K562 (cell line): ENCODE measurements at regions not wholly inside any gene's neighbourhood (a gene's known extent, or its start where the extent isn't known, plus 50 kb on each side); places are given as distances from the start of the nearest gene placed in this dataset.

Experiments used
- ATAC-seq: fragments of 200-7000 bp; cut with Tn5 transposase; 3 replicates; pipeline ENCODE4 v1.9.1; 2020; ENCODE audit warnings: moderate library complexity
- BruUV-seq: library from RNA; stranded (reverse); fragments of 400-500 nt; replicated peaks from 2 replicates; lab custom pipeline; 2021; lab: Mats Ljungman, UMichigan
- CTCF ChIA-PET: fragments of 300-600 bp; formaldehyde crosslinking; extraction: SDS; loops from one replicate; lab custom pipeline; 2021; ENCODE audit warnings: low intra/inter-chr PET ratio; lab: Yijun Ruan, JAX
- POLR2A ChIA-PET: fragments of 300-600, 350-650 bp; sonication (Branson Sonifier 250); formaldehyde crosslinking; extraction: SDS; loops from one replicate; lab custom pipeline; 2021; ENCODE audit warnings: antibody characterized with exemption, inconsistent platforms; lab: Yijun Ruan, JAX
- DNase-seq, 4 experiments: peaks; one replicate each; pipeline versions ENCODE4 v3.0.0 to v3.0.0-alpha.2; 2011 to 2018; ENCODE audit warnings: low spot score in 3 of 4, mixed read lengths in 3 of 4; ENCODE audit errors: extremely low read depth in 1 of 4
- FAIRE-seq: peaks from 2 replicates; lab custom pipeline; 2011; peaks lifted over from hg19 to GRCh38; lab: Jason Lieb, UNC
- H2AFZ ChIP-seq: 2 replicates; pipeline ENCODE4 v1.6.0; 2011; ENCODE audit warnings: low read depth, low read length, control low read depth, inconsistent platforms
- H3K27ac ChIP-seq: fragments of 200-600 bp; 3 replicates; pipeline ENCODE4 v1.8.0; 2011; ENCODE audit warnings: low read depth, mild to moderate bottlenecking, control low read depth, inconsistent platforms, low read length, moderate library complexity, mixed read lengths; ENCODE audit errors: extremely low read depth
- H3K27me3 ChIP-seq, 2 experiments: fragments of 300-600 bp in 1 of 2; 2 replicates in 1 of 2; 3 replicates in 1 of 2; pipeline versions ENCODE4 v1.6.0 to v1.8.0; 2011; ENCODE audit warnings: inconsistent platforms in 2 of 2, low read length in 2 of 2, mild to moderate bottlenecking in 1 of 2, mixed read lengths in 1 of 2, moderate library complexity in 1 of 2; ENCODE audit not compliant: control insufficient read depth in 2 of 2, insufficient read depth in 2 of 2
- H3K36me3 ChIP-seq: fragments of 300-600 bp; 3 replicates; pipeline ENCODE4 v1.8.0; 2011; ENCODE audit warnings: mild to moderate bottlenecking, low read length, inconsistent platforms; ENCODE audit not compliant: control insufficient read depth, insufficient read depth
- H3K4me1 ChIP-seq, 2 experiments: fragments of 200-600 bp in 1 of 2; replicated peaks in 1 of 2; 2 replicates in 1 of 2; 3 replicates in 1 of 2; pipeline versions ENCODE4 v1.5.1 to v1.8.0; 2011; ENCODE audit warnings: inconsistent platforms in 2 of 2, low read length in 2 of 2, mild to moderate bottlenecking in 1 of 2, mixed read lengths in 1 of 2, moderate library complexity in 1 of 2; ENCODE audit not compliant: control insufficient read depth in 2 of 2, insufficient read depth in 2 of 2
- H3K4me2 ChIP-seq: 2 replicates; pipeline ENCODE4 v1.6.1; 2011; ENCODE audit warnings: low read length, control low read depth, inconsistent platforms, mixed read lengths; ENCODE audit not compliant: insufficient read depth
- H3K4me3 ChIP-seq: fragments of 200-600 bp; sonication (generic), shearing (Covaris generic); 2 replicates; pipeline ENCODE4 v1.5.1; 2016; ENCODE audit warnings: control low read depth, inconsistent platforms
- H3K79me2 ChIP-seq: fragments of 200-600 bp; 3 replicates; pipeline ENCODE4 v1.8.0; 2011; ENCODE audit warnings: low read length, inconsistent platforms; ENCODE audit not compliant: control insufficient read depth, insufficient read depth
- H3K9ac ChIP-seq, 2 experiments: 2 replicates each; pipeline versions ENCODE4 v1.6.0 to v1.6.1; 2011; ENCODE audit warnings: low read depth in 2 of 2, low read length in 2 of 2, control low read depth in 1 of 2, inconsistent platforms in 1 of 2, mild to moderate bottlenecking in 1 of 2, mixed read lengths in 1 of 2; ENCODE audit not compliant: insufficient read depth in 1 of 2
- H3K9me1 ChIP-seq: one replicate; pipeline ENCODE4 v1.6.0; 2011; ENCODE audit warnings: inconsistent platforms, mild to moderate bottlenecking, low read length, moderate library complexity; ENCODE audit not compliant: control insufficient read depth, insufficient read depth
- H3K9me3 ChIP-seq: replicated peaks from 2 replicates; pipeline ENCODE4 v1.5.1; 2011; ENCODE audit warnings: low read depth, low read length, inconsistent platforms; ENCODE audit not compliant: control insufficient read depth, insufficient read depth
- H4K20me1 ChIP-seq: replicated peaks from 2 replicates; pipeline ENCODE4 v1.6.1; 2011; ENCODE audit warnings: low read length, inconsistent platforms, mixed read lengths; ENCODE audit not compliant: control insufficient read depth, insufficient read depth
- ADNP ChIP-seq: fragments of 200-800 bp; sonication (Bioruptor generic); IDR thresholded peaks from 2 replicates; pipeline ENCODE4 v1.6.1; 2016; ENCODE audit warnings: missing genetic modification characterization, missing compliant biosample characterization
- ATF7 ChIP-seq: fragments of 450-650 bp; IDR thresholded peaks from 2 replicates; pipeline ENCODE4 v1.7.1; 2014; ENCODE audit warnings: mild to moderate bottlenecking, moderate library complexity
- BMI1 ChIP-seq: fragments of 150-350 bp; IDR thresholded peaks from 2 replicates; pipeline ENCODE4 v1.6.1; 2014; ENCODE audit warnings: low read length
- CREM ChIP-seq: IDR thresholded peaks from 2 replicates; pipeline ENCODE4 v1.6.1; 2014; ENCODE audit warnings: antibody characterized with exemption, low read depth
- E2F6 ChIP-seq, 2 experiments: IDR thresholded peaks; 2 replicates each; pipeline ENCODE4 v1.6.1; 2011; ENCODE audit warnings: borderline replicate concordance in 1 of 2, control low read depth in 1 of 2, low read depth in 1 of 2, low read length in 1 of 2, mild to moderate bottlenecking in 1 of 2, mixed read lengths in 1 of 2, moderate library complexity in 1 of 2; ENCODE audit not compliant: insufficient read depth in 1 of 2, insufficient read length in 1 of 2, poor library complexity in 1 of 2, severe bottlenecking in 1 of 2; ENCODE audit errors: extremely low read depth in 1 of 2
- E2F8 ChIP-seq: fragments of 450-650 bp; IDR thresholded peaks from 2 replicates; pipeline ENCODE4 v1.7.1; 2018; ENCODE audit warnings: mild to moderate bottlenecking, low read depth; ENCODE audit not compliant: partially characterized antibody
- ETS1 ChIP-seq: conservative IDR thresholded peaks from 2 replicates; pipeline ENCODE4 v1.6.1; 2011; ENCODE audit warnings: low read depth, mild to moderate bottlenecking, low read length; ENCODE audit not compliant: control insufficient read depth
- FOXO4 ChIP-seq: fragments of 450-650 bp; formaldehyde crosslinking; IDR thresholded peaks from 2 replicates; pipeline ENCODE4 v1.4.0; 2020; ENCODE audit warnings: mild to moderate bottlenecking, moderate library complexity
- HMGN3 ChIP-seq: IDR thresholded peaks from 2 replicates; pipeline ENCODE4 v1.6.1; 2011; ENCODE audit warnings: borderline replicate concordance, low read depth, mild to moderate bottlenecking, mixed read lengths, low read length; ENCODE audit not compliant: insufficient read length; ENCODE audit errors: extremely low read depth
- NCOA4 ChIP-seq: fragments of 450-650 bp; IDR thresholded peaks from 2 replicates; pipeline ENCODE4 v1.6.1; 2018; ENCODE audit warnings: mild to moderate bottlenecking; ENCODE audit not compliant: partially characterized antibody
- RFX5 ChIP-seq: IDR thresholded peaks from 2 replicates; pipeline ENCODE4 v1.6.1; 2011; ENCODE audit warnings: low read depth, mild to moderate bottlenecking, improper control_type of control experiment, low read length
- TCF7L2 ChIP-seq: fragments of 150-350 bp; IDR thresholded peaks from 2 replicates; pipeline ENCODE4 v1.6.1; 2016; ENCODE audit warnings: low read depth, mild to moderate bottlenecking, low read length, moderate library complexity
- TSC22D4 ChIP-seq: fragments of 450-650 bp; IDR thresholded peaks from 2 replicates; pipeline ENCODE4 v1.6.1; 2016; ENCODE audit warnings: missing genetic modification characterization, missing biosample characterization, control low read depth
- YBX1 ChIP-seq: fragments of 450-650 bp; IDR thresholded peaks from 2 replicates; pipeline ENCODE4 v1.7.1; 2016; ENCODE audit warnings: mild to moderate bottlenecking
- ZFP30 ChIP-seq: fragments of 250-450 bp; sonication (Bioruptor Pico); IDR thresholded peaks from 2 replicates; pipeline ENCODE4 v1.8.0; 2022; ENCODE audit warnings: moderate library complexity, mild to moderate bottlenecking, inconsistent platforms, borderline replicate concordance
- ZNF280A ChIP-seq: fragments of 450-650 bp; IDR thresholded peaks from 2 replicates; pipeline ENCODE4 v1.6.1; 2018; ENCODE audit warnings: mild to moderate bottlenecking, low read depth; ENCODE audit not compliant: partially characterized antibody
- in situ Hi-C: fragments of 300-500 bp; cut with MboI; formaldehyde crosslinking; loops from 4 replicates; pipeline ENCODE4 v1.15.0; 2018; ENCODE audit warnings: inconsistent platforms, mixed read lengths
- intact Hi-C: fragments of 100-400 bp; cut with micrococcal nuclease; formaldehyde crosslinking; loops from 2 replicates; pipeline ENCODE4 v1.14.2; 2022

- DNase-seq = no peak
- Histone ChIP-seq H3K4me3 (no peak overlapping the region), H3K4me2 (no peak overlapping the region), H4K20me1 (no peaks in the 10 kb centered on the region), H3K79me2 (no peaks in the 10 kb centered on the region), H3K9ac (no peak overlapping the region), H3K9me3 (no peaks in the 10 kb centered on the region), H3K27ac (no peak overlapping the region), H2AFZ (no peak overlapping the region), H3K27me3 (no peaks in the 10 kb centered on the region), H3K36me3 (no peaks in the 10 kb centered on the region), H3K4me1 (no peaks in the 10 kb centered on the region), H3K9me1 (no peaks in the 10 kb centered on the region)
- BruUV-seq = no TSS peak
- CTCF ChIA-PET = no interaction called here
- in situ Hi-C loops = no loop called here
- ATAC-seq = no peak
- FAIRE-seq = no peak
- POLR2A ChIA-PET = no interaction called here
- intact Hi-C loops = no loop called here
- TF ChIP-seq ATF7 = no peak
- no peak for TF ChIP-seq E2F6 (IDR thresholded peaks at IDR 0.05; ENCODE audit: borderline replicate concordance in 1 of 2, extremely low read depth in 1 of 2, insufficient read depth in 1 of 2, insufficient read length in 1 of 2, low read depth in 1 of 2, low read length in 1 of 2, poor library complexity in 1 of 2, severe bottlenecking in 1 of 2)
- no peak for TF ChIP-seq NCOA4
- TF ChIP-seq RFX5 = no peak
- no peak for TF ChIP-seq E2F8
- no peak for TF ChIP-seq BMI1
- no peak for TF ChIP-seq TSC22D4
- no peak for TF ChIP-seq FOXO4 (CRISPR knock-in tag)
- no peak for TF ChIP-seq TCF7L2
- no peak for TF ChIP-seq HMGN3
- TF ChIP-seq YBX1 = no peak
- TF ChIP-seq ETS1 = no peak
- no peak for TF ChIP-seq ZFP30 (CRISPR knock-in tag)
- no peak for TF ChIP-seq ADNP (tag)
- TF ChIP-seq CREM = no peak
- no peak for TF ChIP-seq ZNF280A
These were observed 387.2 kb upstream of the CWC22 start for GRCh38 chr2:180394305-180394704.
